Hepatocyte (in vitro differentiated cells): ENCODE measurements at regions not wholly inside any gene's neighbourhood (a gene's known extent, or its start where the extent isn't known, plus 50 kb on each side); places are given as distances from the start of the nearest gene placed in this dataset.

Experiments used
- CTCF ChIP-seq: fragments of 200-600 bp; sonication (generic); IDR thresholded peaks from 2 replicates; pipeline ENCODE4 v1.5.1; 2016; ENCODE audit warnings: antibody characterized with exemption, mild to moderate bottlenecking; ENCODE audit not compliant: poor library complexity
- EZH2 ChIP-seq: fragments of 200-600 bp; sonication (generic); IDR thresholded peaks from 2 replicates; pipeline ENCODE4 v1.6.1; 2016; ENCODE audit warnings: antibody characterized with exemption, mild to moderate bottlenecking, borderline replicate concordance
- EZH2phosphoT487 ChIP-seq: fragments of 200-600 bp; sonication (generic); IDR thresholded peaks from one replicate; pipeline ENCODE4 v1.6.1; 2018; ENCODE audit warnings: antibody characterized with exemption, mild to moderate bottlenecking, low read depth, moderate library complexity; ENCODE audit not compliant: unreplicated experiment, severe bottlenecking

GRCh38 chr1:61539720-61540462 lies 185.1 kb downstream of the TM2D1 start:
- no peak for TF ChIP-seq CTCF
- no peak for TF ChIP-seq EZH2
- no peak for TF ChIP-seq EZH2phosphoT487
